GM12872 (cell line): ENCODE measurements at regions not wholly inside any gene's neighbourhood (a gene's known extent, or its start where the extent isn't known, plus 50 kb on each side); places are given as distances from the start of the nearest gene placed in this dataset.

Experiments
- TF ChIP-seq, protein P1 (sequence below): IDR thresholded peaks from 3 replicates; pipeline ENCODE4 v1.5.1; 2011; ENCODE audit warnings: low read depth, mild to moderate bottlenecking, low read length, moderate library complexity; ENCODE audit not compliant: insufficient read depth

DNA sequence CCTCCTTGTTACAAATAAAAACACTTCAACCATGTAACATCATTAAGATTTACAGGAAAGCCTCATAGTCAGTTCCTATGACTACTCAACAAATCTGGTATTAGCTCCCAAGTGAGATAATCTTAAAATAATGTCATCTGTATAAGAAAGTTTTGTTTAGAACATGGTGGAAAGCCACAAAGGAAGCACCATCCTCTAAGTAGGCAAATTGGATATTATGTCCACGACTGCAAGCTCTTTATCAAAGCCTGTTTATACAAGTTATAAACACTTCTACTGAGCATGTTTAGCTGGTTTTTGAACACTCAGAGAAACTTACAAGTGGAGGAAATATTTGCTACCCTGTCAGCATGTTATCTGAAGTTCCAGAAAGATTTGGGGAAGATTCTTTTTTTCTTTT is 349.8 kb downstream of the ARL4A start:
- TF ChIP-seq, protein P1, sequence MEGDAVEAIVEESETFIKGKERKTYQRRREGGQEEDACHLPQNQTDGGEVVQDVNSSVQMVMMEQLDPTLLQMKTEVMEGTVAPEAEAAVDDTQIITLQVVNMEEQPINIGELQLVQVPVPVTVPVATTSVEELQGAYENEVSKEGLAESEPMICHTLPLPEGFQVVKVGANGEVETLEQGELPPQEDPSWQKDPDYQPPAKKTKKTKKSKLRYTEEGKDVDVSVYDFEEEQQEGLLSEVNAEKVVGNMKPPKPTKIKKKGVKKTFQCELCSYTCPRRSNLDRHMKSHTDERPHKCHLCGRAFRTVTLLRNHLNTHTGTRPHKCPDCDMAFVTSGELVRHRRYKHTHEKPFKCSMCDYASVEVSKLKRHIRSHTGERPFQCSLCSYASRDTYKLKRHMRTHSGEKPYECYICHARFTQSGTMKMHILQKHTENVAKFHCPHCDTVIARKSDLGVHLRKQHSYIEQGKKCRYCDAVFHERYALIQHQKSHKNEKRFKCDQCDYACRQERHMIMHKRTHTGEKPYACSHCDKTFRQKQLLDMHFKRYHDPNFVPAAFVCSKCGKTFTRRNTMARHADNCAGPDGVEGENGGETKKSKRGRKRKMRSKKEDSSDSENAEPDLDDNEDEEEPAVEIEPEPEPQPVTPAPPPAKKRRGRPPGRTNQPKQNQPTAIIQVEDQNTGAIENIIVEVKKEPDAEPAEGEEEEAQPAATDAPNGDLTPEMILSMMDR, result no peak

DNA sequence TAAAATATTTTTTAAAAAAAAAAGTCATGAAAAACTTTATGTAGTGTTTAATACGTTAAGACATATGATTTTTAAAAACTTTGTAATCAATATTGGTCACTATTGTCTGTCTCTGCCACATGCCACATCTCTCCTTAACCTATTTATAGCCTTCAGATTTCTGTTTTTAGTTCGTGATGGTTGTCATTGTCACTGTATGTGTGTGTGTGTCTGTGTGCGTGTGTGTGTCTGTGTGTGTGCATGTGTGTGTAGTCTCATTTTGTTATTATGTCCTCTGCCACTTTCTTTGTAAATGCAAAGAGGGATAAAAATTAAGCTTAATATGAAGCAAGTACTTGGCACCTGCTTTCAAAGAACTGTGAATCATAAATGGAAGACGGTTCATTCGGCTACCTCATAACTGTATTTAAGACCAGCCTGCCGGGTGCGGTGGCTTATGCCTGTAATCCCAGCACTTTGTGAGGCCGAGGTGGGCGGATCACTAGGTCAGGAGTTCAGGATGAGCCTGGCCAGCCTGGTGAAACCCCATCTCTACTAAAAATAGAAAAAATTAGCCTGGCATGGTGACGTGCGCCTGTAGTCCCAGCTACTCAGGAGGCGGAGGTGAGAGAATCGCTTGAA is 354.0 kb downstream of the ARL4A start:
- TF ChIP-seq, protein P1, result no peak

DNA sequence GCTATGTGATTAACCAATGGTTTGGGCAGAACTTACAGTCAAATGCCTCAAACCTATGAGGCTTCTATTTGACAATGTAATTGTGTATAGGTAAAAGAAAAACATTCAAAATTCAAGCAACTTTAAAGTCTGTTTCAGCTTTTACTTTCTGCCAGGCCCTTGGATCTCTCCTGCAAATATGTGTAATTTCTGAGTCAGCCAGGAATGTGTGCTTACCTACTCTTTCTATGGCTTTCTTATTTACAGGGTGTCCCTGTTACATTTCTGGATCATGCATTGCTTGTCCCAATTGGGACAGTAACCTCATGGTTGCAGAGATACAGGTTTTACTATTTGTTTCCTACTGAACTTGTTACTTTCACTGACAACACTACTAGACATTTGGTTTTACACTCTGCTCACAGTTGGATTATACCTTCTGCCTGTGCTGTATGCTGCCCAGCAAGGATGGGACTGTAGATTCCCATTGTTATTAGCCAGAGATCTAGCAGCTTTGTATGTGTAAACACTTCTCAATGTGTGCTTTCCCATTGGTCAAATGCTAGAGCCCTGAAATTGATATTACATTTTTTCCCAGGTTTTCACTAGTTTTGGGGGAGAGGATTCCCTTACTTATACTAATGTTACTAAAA is 355.3 kb downstream of the ARL4A start:
- TF ChIP-seq, protein P1, result no peak

DNA sequence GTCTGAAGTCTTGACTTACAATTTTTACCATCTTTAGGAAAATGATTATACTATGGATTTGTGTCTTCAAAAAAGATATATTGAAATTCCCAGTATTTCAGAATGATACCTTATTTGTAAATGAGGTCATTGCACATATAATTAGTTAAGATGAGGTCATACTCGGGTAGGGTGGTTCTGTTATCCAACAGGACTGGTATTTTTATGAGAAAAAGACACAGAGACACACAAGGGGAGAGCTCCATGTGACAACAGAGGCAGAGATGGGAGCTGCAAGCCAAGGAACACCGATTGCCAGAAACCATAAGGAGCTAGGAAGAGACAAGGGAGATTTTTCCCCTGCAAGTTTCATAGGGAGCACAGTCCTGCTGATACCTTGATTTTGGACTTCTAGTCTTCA is 356.9 kb downstream of the ARL4A start:
- TF ChIP-seq, protein P1, result no peak

DNA sequence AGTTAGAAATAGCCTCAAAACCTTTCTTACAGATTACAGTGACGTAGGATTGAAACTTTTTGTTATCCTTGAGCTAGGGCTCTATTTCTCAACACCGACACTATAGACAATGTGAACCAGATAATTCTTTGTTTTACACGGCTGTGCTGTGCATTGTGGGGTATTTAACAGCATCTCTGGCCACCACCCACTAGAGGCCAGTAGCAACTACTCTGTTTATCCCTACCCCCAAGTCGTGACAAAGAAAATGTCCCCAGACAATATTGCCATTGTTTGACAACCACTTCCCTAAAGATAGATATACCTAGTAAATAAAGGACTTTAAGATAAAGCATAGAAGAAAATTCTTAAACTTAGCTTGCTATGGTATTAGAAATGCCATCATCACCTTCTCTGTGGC is 359.6 kb downstream of the ARL4A start:
- TF ChIP-seq, protein P1, result 0 out of 3 replicates have a peak, but pooled peaks have one; percentile 17

DNA sequence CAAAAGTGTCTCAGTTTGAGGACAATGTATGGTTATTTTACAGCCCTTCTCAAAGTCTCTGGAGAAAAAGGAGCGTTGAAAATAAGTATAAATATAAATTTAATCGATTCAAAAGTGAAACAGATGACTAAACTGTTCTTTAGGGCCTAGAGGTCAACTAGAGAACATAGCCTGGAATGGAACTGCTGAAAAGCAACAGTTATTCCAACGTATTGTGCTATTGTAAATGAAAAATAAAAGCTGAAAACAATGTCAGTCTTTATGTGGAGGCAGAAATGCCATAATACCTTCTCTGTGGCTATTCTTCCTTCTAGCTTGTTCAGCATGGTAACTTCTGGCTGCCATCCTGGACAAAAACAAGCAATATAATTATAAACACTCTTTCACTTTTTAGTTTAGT is 362.5 kb downstream of the ARL4A start:
- TF ChIP-seq, protein P1, result no peak

DNA sequence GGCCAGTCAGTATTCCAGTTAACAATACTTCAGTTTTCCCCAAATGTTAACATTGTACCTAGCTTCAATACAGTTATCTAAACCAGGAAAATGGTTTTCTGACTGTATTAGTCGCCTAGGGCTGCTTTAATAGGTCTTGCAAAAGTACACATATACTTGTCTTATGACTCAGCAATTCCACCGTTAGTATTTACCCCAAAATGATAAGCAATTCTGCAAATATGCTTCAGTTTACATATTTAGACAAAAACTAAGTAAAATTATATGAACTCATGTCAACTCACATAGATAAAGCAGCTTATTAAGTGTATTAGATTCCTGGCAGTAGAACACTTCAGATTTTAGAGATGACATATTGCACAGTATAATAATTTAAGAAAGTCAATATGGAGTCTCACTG is 363.3 kb downstream of the ARL4A start:
- TF ChIP-seq, protein P1, result no peak
